Esophagus squamous epithelium (tissue), 4 donors: ENCODE measurements at regions not wholly inside any gene's neighbourhood (a gene's known extent, or its start where the extent isn't known, plus 50 kb on each side); places are given as distances from the start of the nearest gene placed in this dataset.

Experiments
- CTCF ChIP-seq, 6 experiments: fragments of 450-650 bp in 4 of 6; fragments of 200-600 bp in 2 of 6; sonication (generic) in 2 of 6; IDR thresholded peaks; one replicate each; pipeline ENCODE4 v1.5.1; 2016 to 2019; ENCODE audit warnings: antibody characterized with exemption in 6 of 6, mild to moderate bottlenecking in 4 of 6, moderate library complexity in 4 of 6
- POLR2A ChIP-seq, 4 donors: fragments of 450-650 bp; IDR thresholded peaks; one replicate each; pipeline ENCODE4 v1.6.1; 2017; ENCODE audit warnings: antibody characterized with exemption in 4 of 4, mild to moderate bottlenecking in 4 of 4, moderate library complexity in 3 of 4

GRCh38 chr12:105466231-105466900 is 135.9 kb downstream of the C12orf75 start:
- TF ChIP-seq CTCF (IDR thresholded peaks at IDR 0.05) = no peak
- TF ChIP-seq POLR2A (IDR thresholded peaks at IDR 0.05) = no peak
